B cell (primary cell): ENCODE measurements at regions not wholly inside any gene's neighbourhood (a gene's known extent, or its start where the extent isn't known, plus 50 kb on each side); places are given as distances from the start of the nearest gene placed in this dataset.

Source experiments
- ATAC-seq: fragments of 200-7000 bp; cut with Tn5 transposase; one replicate; pipeline ENCODE4 v1.10.0; 2021; ENCODE audit warnings: low read depth, mild to moderate bottlenecking, moderate number of reproducible peaks, moderate library complexity
- CTCF ChIA-PET: fragments of 350-600 bp; sonication (Branson Sonifier 250); formaldehyde crosslinking; loops from one replicate; lab custom pipeline; 2021; ENCODE audit warnings: antibody characterized with exemption, inconsistent platforms; lab: Charles Lee
- POLR2A ChIA-PET: fragments of 350-600 bp; sonication (Branson Sonifier 250); formaldehyde crosslinking; loops from one replicate; lab custom pipeline; 2021; ENCODE audit warnings: antibody characterized with exemption; lab: Charles Lee
- DNase-seq: peaks from one replicate; pipeline ENCODE4 v3.0.0; 2013
- H2AFZ ChIP-seq: 2 replicates; pipeline ENCODE4 v1.6.1; 2012; ENCODE audit warnings: mild to moderate bottlenecking, low read depth, low read length; ENCODE audit not compliant: insufficient read depth, poor library complexity, severe bottlenecking
- H3K27ac ChIP-seq, 2 donors: 1 replicate in 1 of 2; 2 replicates in 1 of 2; pipeline ENCODE4 v1.5.1; 2012 to 2013; ENCODE audit warnings: low read length in 2 of 2, mild to moderate bottlenecking in 2 of 2, moderate library complexity in 1 of 2
- H3K27me3 ChIP-seq, 4 experiments: fragments of 200-600 bp in 1 of 4; sonication (generic) in 1 of 4; replicated peaks in 1 of 4; 1 replicate in 2 of 4; 2 replicates in 2 of 4; pipeline versions ENCODE4 v1.6.1 to v1.7.0; 2013 to 2016; ENCODE audit warnings: low read length in 3 of 4, mild to moderate bottlenecking in 2 of 4, mixed read lengths in 1 of 4, moderate library complexity in 1 of 4; ENCODE audit not compliant: insufficient read depth in 4 of 4, control insufficient read depth in 3 of 4; ENCODE audit errors: control extremely low read depth in 1 of 4
- H3K36me3 ChIP-seq, 2 experiments: replicated peaks in 1 of 2; 1 replicate in 1 of 2; 2 replicates in 1 of 2; pipeline versions ENCODE4 v1.6.1 to v1.7.1; 2013; ENCODE audit warnings: low read length in 1 of 2; ENCODE audit not compliant: insufficient read depth in 2 of 2, control insufficient read depth in 1 of 2; ENCODE audit errors: control extremely low read depth in 1 of 2, extremely low read depth in 1 of 2
- H3K4me1 ChIP-seq, 2 donors: fragments of 200-600 bp in 1 of 2; sonication (generic) in 1 of 2; 1 replicate in 1 of 2; 2 replicates in 1 of 2; pipeline versions ENCODE4 v1.5.1 to v1.6.1; 2013 to 2017; ENCODE audit warnings: low read length in 2 of 2; ENCODE audit not compliant: control insufficient read depth in 2 of 2, insufficient read depth in 2 of 2
- H3K4me2 ChIP-seq: replicated peaks from 2 replicates; pipeline ENCODE3; 2012; ENCODE audit warnings: mild to moderate bottlenecking, low read depth, low read length; ENCODE audit not compliant: poor library complexity, severe bottlenecking
- H3K4me3 ChIP-seq, 5 experiments: fragments of 200-600 bp in 1 of 5; sonication (generic) in 1 of 5; 1 replicate in 3 of 5; 2 replicates in 2 of 5; pipeline versions ENCODE4 v1.5.1 to v1.7.0; 2011 to 2016; ENCODE audit warnings: low read length in 4 of 5, mild to moderate bottlenecking in 4 of 5, low read depth in 2 of 5, control low read depth in 1 of 5, moderate library complexity in 1 of 5; ENCODE audit not compliant: insufficient read depth in 1 of 5; ENCODE audit errors: control extremely low read depth in 1 of 5, extremely low read depth in 1 of 5
- H3K79me2 ChIP-seq: fragments of 200-600 bp; sonication (generic); one replicate; pipeline ENCODE4 v1.6.0; 2016; ENCODE audit warnings: low read length; ENCODE audit not compliant: control insufficient read depth, insufficient read depth
- H3K9ac ChIP-seq: fragments of 200-600 bp; sonication (generic); 2 replicates; pipeline ENCODE4 v1.6.1; 2017; ENCODE audit warnings: mild to moderate bottlenecking, low read length, moderate library complexity
- H3K9me3 ChIP-seq, 3 donors: one replicate each; pipeline versions ENCODE4 v1.6.1 to v1.7.1; 2013; ENCODE audit warnings: low read length in 2 of 3; ENCODE audit not compliant: control insufficient read depth in 2 of 3, insufficient read depth in 1 of 3; ENCODE audit errors: control extremely low read depth in 1 of 3
- H4K20me1 ChIP-seq: 2 replicates; pipeline ENCODE4 v1.6.0; 2012; ENCODE audit warnings: mild to moderate bottlenecking, low read length; ENCODE audit not compliant: insufficient read depth, control insufficient read depth, poor library complexity, severe bottlenecking
- H3K27ac Mint-ChIP-seq: one replicate; pipeline ENCODE4 v1.8.0; 2021; ENCODE audit warnings: mixed read lengths
- H3K27me3 Mint-ChIP-seq: one replicate; pipeline ENCODE4 v1.8.0; 2021; ENCODE audit warnings: mixed read lengths
- H3K4me1 Mint-ChIP-seq: one replicate; pipeline ENCODE4 v1.8.0; 2021; ENCODE audit warnings: mixed read lengths
- H3K4me3 Mint-ChIP-seq: one replicate; pipeline ENCODE4 v1.8.0; 2021; ENCODE audit warnings: mixed read lengths
- H3K9me3 Mint-ChIP-seq: one replicate; pipeline ENCODE4 v1.8.0; 2022; ENCODE audit warnings: mixed read lengths; ENCODE audit not compliant: insufficient read depth
- CTCF ChIP-seq: fragments of 200-600 bp; IDR thresholded peaks from one replicate; pipeline ENCODE4 v1.8.0; 2022; ENCODE audit warnings: antibody characterized with exemption, mild to moderate bottlenecking
- EZH2 ChIP-seq: IDR thresholded peaks from 2 replicates; pipeline ENCODE4 v1.6.1; 2012; ENCODE audit warnings: borderline replicate concordance, low read depth, mild to moderate bottlenecking, moderate library complexity, low read length; ENCODE audit not compliant: insufficient read depth, poor library complexity, severe bottlenecking
- WGBS: methylation state at CpG from one replicate; pipeline ENCODE4 v1.1.5; 2013; ENCODE audit warnings: missing lambda C conversion rate; ENCODE audit not compliant: insufficient coverage; 5-methylcytosine and 5-hydroxymethylcytosine counted together
- intact Hi-C: fragments of 100-400 bp; cut with micrococcal nuclease; formaldehyde crosslinking; loops from one replicate; pipeline ENCODE4 v1.10.0; 2022

GRCh38 chr18:27661320-27662018 is 476.4 kb upstream of the CHST9 start:
- Mint-ChIP-seq H3K9me3 (no peaks in the 10 kb centered on the region), H3K27me3 (no peaks in the 10 kb centered on the region), H3K4me1 (no peaks in the 10 kb centered on the region), H3K27ac (no peak overlapping the region), H3K4me3 (no peak overlapping the region)
- POLR2A ChIA-PET = no interaction called here
- H3K36me3 ChIP-seq = no peaks in the 10 kb centered on the region
- no peak overlapping the region for H3K9ac ChIP-seq
- no peaks in the 10 kb centered on the region for H3K27me3 ChIP-seq
- DNase-seq = no peak
- H3K4me2 ChIP-seq = no peak overlapping the region
- CTCF ChIA-PET = no interaction called here
- no peak overlapping the region for H3K4me3 ChIP-seq
- intact Hi-C loops = no loop called here
- no peak overlapping the region for H3K27ac ChIP-seq
- H2AFZ ChIP-seq = no peak overlapping the region
- peaks cover 0 to 3% (median 0%) of the 10 kb centered on the region in 3 donors for H3K9me3 ChIP-seq
- ATAC-seq = no peak
- H3K4me1 ChIP-seq = no peaks in the 10 kb centered on the region
- no peaks in the 10 kb centered on the region for H4K20me1 ChIP-seq
- 97% methylated on average over 6 of the region's 8 CpGs for WGBS
- no peaks in the 10 kb centered on the region for H3K79me2 ChIP-seq
- no peak for TF ChIP-seq CTCF
- no peak for TF ChIP-seq EZH2

- H3K4me3 ChIP-seq = no peak overlapping the region
- no peak overlapping the region for H3K9ac ChIP-seq
- no peak for TF ChIP-seq CTCF
- TF ChIP-seq EZH2 = no peak
- intact Hi-C loops = no loop called here
- Mint-ChIP-seq H3K4me1 (no peaks in the 10 kb centered on the region), H3K9me3 (no peaks in the 10 kb centered on the region), H3K4me3 (no peak overlapping the region), H3K27me3 (no peaks in the 10 kb centered on the region), H3K27ac (no peak overlapping the region)
- DNase-seq (no peak), ATAC-seq (no peak)
- H3K27me3 ChIP-seq = no peaks in the 10 kb centered on the region
- ChIA-PET POLR2A (no interaction called here), CTCF (no interaction called here)
- peaks cover 0 to 3% (median 0%) of the 10 kb centered on the region in 3 donors for H3K9me3 ChIP-seq
- no CpG with 5 or more reads among the region's 3 CpGs for WGBS
- H2AFZ ChIP-seq = no peak overlapping the region
- no peaks in the 10 kb centered on the region for H3K4me1 ChIP-seq
- no peak overlapping the region for H3K27ac ChIP-seq
- H3K36me3 ChIP-seq = no peaks in the 10 kb centered on the region
- no peaks in the 10 kb centered on the region for H3K79me2 ChIP-seq
- H4K20me1 ChIP-seq = no peaks in the 10 kb centered on the region
- no peak overlapping the region for H3K4me2 ChIP-seq
Measured at GRCh38 chr18:27656905-27657304, 471.8 kb upstream of the CHST9 start.
